Hematopoietic multipotent progenitor cell treated with erythropoietin and hydrocortisone succinate and interleukin-3 and kit ligand, for 4 days (in vitro differentiated cells): ENCODE measurements at regions not wholly inside any gene's neighbourhood (a gene's known extent, or its start where the extent isn't known, plus 50 kb on each side); places are given as distances from the start of the nearest gene placed in this dataset.
A peak's percentile ranks its signal among the peaks of the same experiment; 100 is the strongest.

Source experiments
- DNase-seq: peaks from one replicate; pipeline ENCODE4 v3.0.0-alpha.2; 2015

DNA sequence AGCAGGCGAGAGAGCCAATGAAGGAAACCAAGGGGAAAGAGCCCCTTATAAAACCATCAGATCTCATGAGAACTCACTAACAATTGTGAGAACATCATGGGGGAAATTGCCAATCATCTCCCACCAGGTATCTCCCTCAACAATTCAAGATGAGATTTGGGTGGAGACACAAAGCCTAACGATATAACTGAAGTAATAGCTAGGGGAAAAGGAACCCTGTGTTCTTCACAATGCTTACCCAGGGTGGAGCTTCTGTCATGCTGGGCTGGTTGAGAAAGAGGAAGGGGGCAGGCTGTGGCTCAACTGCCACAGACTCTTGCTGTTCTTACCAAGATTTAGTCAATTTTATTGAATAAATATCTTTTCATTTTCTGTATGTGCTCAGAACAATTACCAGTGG lies 392.1 kb upstream of the HS6ST1 start:
- peak; percentile 86 for DNase-seq

DNA sequence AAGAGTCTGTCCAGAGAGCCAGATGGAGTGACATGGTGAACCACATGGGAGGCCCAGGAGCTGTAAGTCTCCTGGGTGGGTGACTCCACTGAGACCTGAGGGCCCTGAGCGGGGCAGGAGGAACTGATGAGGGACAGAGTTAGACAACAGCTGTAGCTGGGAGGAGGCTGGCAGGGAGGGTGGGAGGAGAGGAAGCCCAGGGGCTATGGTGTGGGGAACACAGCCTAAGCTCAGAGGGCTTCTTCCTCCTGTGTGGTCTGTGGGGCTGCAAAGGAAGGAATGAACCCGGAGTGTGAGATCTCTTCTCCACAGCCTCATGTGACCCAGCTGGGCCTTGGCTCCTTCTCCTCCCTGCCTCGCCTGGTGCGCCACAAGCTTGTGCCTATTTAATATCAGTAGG lies 395.6 kb upstream of the HS6ST1 start:
- peak; percentile 78 for DNase-seq

DNA sequence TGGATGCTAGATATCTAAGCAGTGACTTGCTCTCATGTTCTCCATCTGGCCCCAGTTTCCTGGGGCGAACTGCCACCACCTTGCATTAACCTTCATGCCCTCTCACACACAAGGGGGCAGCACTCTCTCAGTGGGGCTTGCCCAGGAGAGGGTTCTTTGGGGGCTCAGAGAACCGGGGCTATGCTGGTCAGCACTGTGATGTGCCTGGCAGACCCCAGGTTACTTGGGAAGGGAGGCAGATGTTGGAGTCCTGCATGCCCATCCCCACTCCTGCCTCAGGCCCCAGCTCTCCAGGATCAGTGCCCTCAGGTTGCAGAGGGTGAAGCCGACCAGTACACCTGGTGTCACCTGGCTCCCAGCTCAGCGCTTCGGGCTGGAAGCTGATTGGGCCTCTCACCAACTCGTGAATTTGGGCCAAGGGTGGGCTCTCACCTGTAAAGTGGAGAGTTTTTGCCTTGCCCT lies 396.2 kb upstream of the HS6ST1 start:
- DNase-seq, result peak; percentile 71

GRCh38 chr2:128715360-128715759 lies 396.7 kb upstream of the HS6ST1 start:
- DNase-seq, result no peak

GRCh38 chr2:128716299-128716721 lies 397.6 kb upstream of the HS6ST1 start:
- DNase-seq, result peak; percentile 70

DNA sequence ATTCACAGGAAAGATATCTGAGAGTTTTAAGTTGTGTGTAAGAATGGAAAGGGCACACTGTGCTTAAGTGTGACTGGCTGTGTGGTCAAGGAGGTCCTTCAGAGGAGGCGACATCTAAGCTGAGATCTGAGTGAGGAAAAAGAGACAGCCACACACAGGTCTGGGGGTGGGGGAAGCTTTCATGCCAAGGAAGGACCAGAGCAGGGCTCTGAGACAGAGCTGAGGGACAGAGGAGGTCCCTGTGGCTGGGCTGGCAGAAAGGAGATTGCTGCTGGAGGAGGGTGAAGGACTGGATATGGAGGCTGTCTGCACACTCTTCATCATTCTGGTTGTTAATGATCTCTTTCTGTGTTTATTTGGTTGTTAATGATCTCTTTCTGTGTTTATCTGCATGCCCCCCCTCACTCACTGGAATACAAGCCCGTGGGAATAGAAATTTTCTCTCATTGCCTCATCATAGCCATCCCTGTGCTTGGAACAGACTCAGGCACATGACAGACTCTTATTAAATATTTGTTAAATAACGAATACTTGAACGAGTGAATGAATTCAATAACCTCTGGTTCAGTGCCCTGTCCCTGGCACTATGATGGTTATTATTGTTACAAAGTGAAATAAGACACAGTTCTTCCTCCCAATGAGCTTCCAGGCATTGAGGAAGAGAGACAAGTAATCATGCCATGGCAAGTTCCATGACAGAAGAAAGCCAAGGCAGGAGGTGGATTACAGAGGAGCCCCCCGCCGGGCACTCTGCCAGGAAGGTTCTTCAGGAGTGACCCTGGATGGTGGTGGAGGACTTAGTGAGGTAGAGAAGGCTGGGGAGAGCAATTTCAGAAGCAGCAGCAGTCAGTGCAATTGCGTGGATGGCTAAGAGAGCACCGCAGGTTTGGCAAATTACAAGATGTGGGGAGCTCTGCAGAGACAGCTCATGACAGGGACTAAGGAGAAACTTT lies 399.4 kb upstream of the HS6ST1 start:
- no peak for DNase-seq

- DNase-seq, result peak; percentile 37
Measured at GRCh38 chr2:128720080-128721022, 401.7 kb upstream of the HS6ST1 start.

GRCh38 chr2:128721096-128721495 lies 402.4 kb upstream of the HS6ST1 start:
- DNase-seq, result no peak

GRCh38 chr2:128722489-128722888 lies 403.8 kb upstream of the HS6ST1 start:
- no peak for DNase-seq

GRCh38 chr2:128724547-128724946 lies 405.9 kb upstream of the HS6ST1 start:
- DNase-seq, result no peak

DNA sequence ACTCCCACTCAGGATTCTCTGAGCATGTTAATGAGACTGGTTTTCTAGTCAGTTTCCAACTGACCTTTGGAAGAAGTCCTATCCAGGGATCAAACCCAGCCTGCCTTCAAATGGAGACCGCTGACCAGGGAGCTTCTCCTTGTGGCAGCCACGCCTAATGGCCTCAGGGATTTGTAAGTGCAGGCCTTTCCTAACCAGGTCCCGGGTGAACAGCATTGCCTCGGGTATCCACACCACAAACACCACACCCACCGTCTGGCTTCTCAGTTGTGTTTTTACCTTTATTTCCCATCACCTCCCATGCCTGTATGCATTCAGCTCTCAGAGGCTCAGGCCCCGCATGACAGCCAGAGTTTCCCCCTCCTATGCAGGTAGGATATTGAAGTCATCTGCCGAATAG lies 406.3 kb upstream of the HS6ST1 start:
- no peak for DNase-seq

- DNase-seq, result no peak
Measured at GRCh38 chr2:128726236-128726635, 407.6 kb upstream of the HS6ST1 start.

GRCh38 chr2:128726911-128727310 lies 408.2 kb upstream of the HS6ST1 start:
- no peak for DNase-seq

GRCh38 chr2:128727404-128727803 lies 408.7 kb upstream of the HS6ST1 start:
- DNase-seq, result no peak

DNA sequence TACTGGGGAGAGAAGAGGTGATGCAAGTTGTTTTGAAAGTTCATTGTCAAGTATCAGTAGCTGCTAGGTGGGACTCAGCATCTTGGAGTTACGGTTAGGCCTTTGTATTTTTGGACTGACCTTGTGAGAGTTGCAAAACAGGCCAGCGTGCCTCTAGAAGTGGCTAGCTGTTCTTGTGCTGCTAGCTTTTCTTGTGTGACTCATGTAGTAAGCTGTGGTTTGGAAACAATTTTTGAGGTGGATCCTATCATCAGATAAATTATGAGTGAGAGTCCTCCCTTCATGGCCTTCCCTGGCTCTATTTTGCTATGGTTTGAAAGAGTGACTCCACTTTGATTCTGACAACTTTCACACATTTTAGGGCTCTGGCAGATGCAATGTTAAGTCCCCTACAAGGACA lies 409.2 kb upstream of the HS6ST1 start:
- peak; percentile 83 for DNase-seq

GRCh38 chr2:128729051-128729450 lies 410.4 kb upstream of the HS6ST1 start:
- DNase-seq, result no peak

DNA sequence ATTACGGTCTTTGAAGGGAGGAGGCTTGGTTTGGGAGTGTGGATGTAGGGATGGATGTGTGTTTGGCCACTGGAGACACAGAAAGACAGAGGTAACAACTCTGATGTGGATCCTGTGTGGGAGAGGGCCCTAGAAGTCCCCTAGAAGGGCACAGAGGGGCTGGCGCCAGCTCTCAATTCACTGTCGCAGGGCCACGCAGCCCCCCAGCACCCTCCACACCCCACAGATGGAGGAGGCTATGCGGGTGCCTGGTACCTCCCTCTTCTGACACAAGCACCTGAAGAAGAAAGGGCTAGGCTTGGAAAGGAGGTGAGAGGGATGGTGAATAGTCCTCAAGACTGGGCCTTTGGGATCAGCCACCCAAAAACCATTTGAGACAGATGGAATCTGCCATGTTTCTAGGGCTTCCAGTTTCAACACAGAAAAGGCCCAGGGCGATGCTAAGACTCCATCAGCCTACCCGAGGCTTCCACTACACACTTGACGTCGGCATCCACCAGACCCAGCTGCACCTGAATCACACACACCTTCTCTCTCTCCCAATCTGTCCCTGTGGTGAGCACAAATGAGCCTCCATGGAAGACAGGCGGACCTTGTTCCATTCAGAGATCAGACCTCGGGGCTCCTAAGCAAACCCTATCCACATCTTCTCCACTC lies 413.5 kb upstream of the HS6ST1 start:
- no peak for DNase-seq

GRCh38 chr2:128732976-128733431 lies 414.3 kb upstream of the HS6ST1 start:
- DNase-seq, result peak; percentile 69

DNA sequence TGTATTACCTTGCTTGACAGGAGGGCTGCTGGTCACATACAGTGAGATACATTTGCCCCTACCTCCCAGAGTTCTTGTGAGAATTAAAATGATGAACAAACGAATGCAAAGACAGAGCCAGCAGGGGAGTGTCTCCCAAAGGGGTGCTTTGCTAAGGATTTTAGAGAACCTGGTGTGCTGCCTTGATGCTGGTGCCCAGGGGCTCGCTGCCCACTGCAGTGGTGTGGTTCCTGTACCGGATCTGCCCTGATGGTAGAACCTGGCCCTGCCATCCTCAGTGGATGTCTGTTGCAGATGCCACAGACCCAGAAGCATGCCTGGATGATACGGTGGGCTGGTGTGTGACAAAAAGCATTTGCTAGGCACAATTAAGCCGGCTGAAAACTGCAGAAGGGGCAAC lies 414.8 kb upstream of the HS6ST1 start:
- no peak for DNase-seq

- DNase-seq, result peak; percentile 83
Measured at GRCh38 chr2:128734521-128735295, 416.0 kb upstream of the HS6ST1 start.

GRCh38 chr2:128735296-128735960 lies 416.8 kb upstream of the HS6ST1 start:
- no peak for DNase-seq
